A673 (cell line): ENCODE measurements at regions not wholly inside any gene's neighbourhood (a gene's known extent, or its start where the extent isn't known, plus 50 kb on each side); places are given as distances from the start of the nearest gene placed in this dataset.

Source experiments
- BruUV-seq: library from RNA; stranded (reverse); fragments of 400-500 nt; replicated peaks from 2 replicates; lab custom pipeline; 2021; lab: Mats Ljungman, UMichigan
- CTCF ChIA-PET: fragments of 300-600 bp; sonication (Branson Sonifier 250); formaldehyde crosslinking; loops from one replicate; lab custom pipeline; 2022; ENCODE audit warnings: antibody characterized with exemption; lab: Charles Lee
- POLR2A ChIA-PET: fragments of 300-600 bp; sonication (Branson Sonifier 250); formaldehyde crosslinking; loops from one replicate; lab custom pipeline; 2022; ENCODE audit warnings: antibody characterized with exemption; ENCODE audit not compliant: low non-redundant PET; lab: Charles Lee
- DNase-seq: peaks from one replicate; pipeline ENCODE4 v3.0.0-alpha.2; 2015; ENCODE audit warnings: low spot score
- H3K27ac ChIP-seq: fragments of 200-600 bp; sonication (generic); 2 replicates; pipeline ENCODE4 v1.5.1; 2016; ENCODE audit warnings: mixed run types, low read depth, mild to moderate bottlenecking, mixed read lengths, antibody characterized with exemption, low read length; ENCODE audit not compliant: poor library complexity, severe bottlenecking
- H3K27me3 ChIP-seq: fragments of 200-600 bp; sonication (generic); replicated peaks from 2 replicates; pipeline ENCODE4 v1.6.1; 2017; ENCODE audit warnings: mixed run types, low read depth, mild to moderate bottlenecking, mixed read lengths, antibody characterized with exemption, low read length; ENCODE audit not compliant: insufficient read depth, poor library complexity
- H3K36me3 ChIP-seq: fragments of 200-600 bp; sonication (generic); 2 replicates; pipeline ENCODE4 v1.6.1; 2016; ENCODE audit warnings: mixed run types, mild to moderate bottlenecking, mixed read lengths, antibody characterized with exemption, low read length; ENCODE audit not compliant: insufficient read depth, poor library complexity, severe bottlenecking
- H3K4me1 ChIP-seq: fragments of 200-600 bp; sonication (generic); 2 replicates; pipeline ENCODE4 v1.6.1; 2017; ENCODE audit warnings: mixed run types, mild to moderate bottlenecking, mixed read lengths, antibody characterized with exemption, low read length; ENCODE audit not compliant: insufficient read depth, poor library complexity, severe bottlenecking
- H3K4me3 ChIP-seq: fragments of 200-600 bp; sonication (generic); 2 replicates; pipeline ENCODE4 v1.5.1; 2016; ENCODE audit warnings: low read depth, mixed run types, mild to moderate bottlenecking, mixed read lengths, low read length; ENCODE audit not compliant: poor library complexity, severe bottlenecking
- H3K9me3 ChIP-seq: fragments of 200-600 bp; sonication (generic); 2 replicates; pipeline ENCODE4 v1.6.1; 2016; ENCODE audit warnings: mixed run types, low read depth, mild to moderate bottlenecking, mixed read lengths, antibody characterized with exemption, low read length; ENCODE audit not compliant: poor library complexity, severe bottlenecking
- CTCF ChIP-seq: fragments of 300-800, 200-600 bp; sonication (generic); conservative IDR thresholded peaks from 2 replicates; pipeline ENCODE4 v1.5.1; 2017; ENCODE audit warnings: low read depth, mild to moderate bottlenecking, antibody characterized with exemption, low read length, moderate library complexity, mixed read lengths
- EZH2 ChIP-seq: fragments of 200-600 bp; sonication (generic); IDR thresholded peaks from 2 replicates; pipeline ENCODE4 v1.6.1; 2017; ENCODE audit warnings: borderline replicate concordance, low read depth, mild to moderate bottlenecking, mixed read lengths, antibody characterized with exemption, low read length; ENCODE audit not compliant: poor library complexity, severe bottlenecking
- intact Hi-C: fragments of 100-400 bp; cut with micrococcal nuclease; formaldehyde crosslinking; loops from one replicate; pipeline ENCODE4 v1.10.0; 2022; ENCODE audit not compliant: unreplicated experiment

GRCh38 chr12:126212824-126213223 is 1147.6 kb downstream of the AACS start:
- no peaks in the 10 kb centered on the region for H3K4me1 ChIP-seq
- intact Hi-C loops: no loop called here
- ChIA-PET POLR2A (no interaction called here), CTCF (no interaction called here)
- H3K9me3 ChIP-seq: no peaks in the 10 kb centered on the region
- no peak overlapping the region for H3K27ac ChIP-seq
- no peak overlapping the region for H3K4me3 ChIP-seq
- H3K27me3 ChIP-seq: peaks cover 9% of the 10 kb centered on the region
- no peaks in the 10 kb centered on the region for H3K36me3 ChIP-seq
- BruUV-seq: no TSS peak
- no peak for DNase-seq
- TF ChIP-seq EZH2: no peak
- no peak for TF ChIP-seq CTCF

GRCh38 chr12:126218697-126219096 is 1153.5 kb downstream of the AACS start:
- Histone ChIP-seq H3K27ac (no peak overlapping the region), H3K4me1 (no peaks in the 10 kb centered on the region), H3K36me3 (no peaks in the 10 kb centered on the region), H3K9me3 (no peaks in the 10 kb centered on the region), H3K4me3 (no peak overlapping the region), H3K27me3 (no peaks in the 10 kb centered on the region)
- intact Hi-C loops: no loop called here
- ChIA-PET POLR2A (no interaction called here), CTCF (no interaction called here)
- no TSS peak for BruUV-seq
- TF ChIP-seq EZH2 (no peak), CTCF (no peak)
- DNase-seq: no peak

- CTCF ChIA-PET: no interaction called here
- H3K27ac ChIP-seq: no peak overlapping the region
- no peaks in the 10 kb centered on the region for H3K36me3 ChIP-seq
- TF ChIP-seq EZH2 (no peak), CTCF (no peak)
- no peak overlapping the region for H3K4me3 ChIP-seq
- no peaks in the 10 kb centered on the region for H3K27me3 ChIP-seq
- no peak for DNase-seq
- H3K4me1 ChIP-seq: no peaks in the 10 kb centered on the region
- POLR2A ChIA-PET: no interaction called here
- intact Hi-C loops: no loop called here
- BruUV-seq: no TSS peak
- H3K9me3 ChIP-seq: no peaks in the 10 kb centered on the region
Measured at GRCh38 chr12:126219139-126219538, 1153.9 kb downstream of the AACS start.
